GM23248 (cell line): ENCODE measurements at regions not wholly inside any gene's neighbourhood (a gene's known extent, or its start where the extent isn't known, plus 50 kb on each side); places are given as distances from the start of the nearest gene placed in this dataset.
A peak's percentile ranks its signal among the peaks of the same experiment; 100 is the strongest.

Source experiments
- DNase-seq: peaks from one replicate; pipeline ENCODE4 v3.0.0-alpha.2; 2015
- H2AFZ ChIP-seq: fragments of 200-600 bp; sonication (generic); 2 replicates; pipeline ENCODE4 v1.6.1; 2016; ENCODE audit warnings: antibody characterized with exemption
- H3F3A ChIP-seq: fragments of 200-600 bp; sonication (generic); 2 replicates; pipeline ENCODE4 v1.6.1; 2016; ENCODE audit warnings: mild to moderate bottlenecking, antibody characterized with exemption, mixed run types; ENCODE audit not compliant: insufficient read depth
- H3K27ac ChIP-seq: fragments of 200-600 bp; sonication (generic); 2 replicates; pipeline ENCODE4 v1.5.1; 2016; ENCODE audit warnings: mild to moderate bottlenecking
- H3K27me3 ChIP-seq: fragments of 200-600 bp; sonication (generic); replicated peaks from 2 replicates; pipeline ENCODE4 v1.6.1; 2016; ENCODE audit warnings: mild to moderate bottlenecking; ENCODE audit not compliant: insufficient read depth
- H3K36me3 ChIP-seq: fragments of 200-600 bp; sonication (generic); 2 replicates; pipeline ENCODE4 v1.6.1; 2016; ENCODE audit warnings: low read depth, mild to moderate bottlenecking
- H3K4me1 ChIP-seq: fragments of 200-600 bp; sonication (generic); 2 replicates; pipeline ENCODE4 v1.6.1; 2016; ENCODE audit warnings: mild to moderate bottlenecking; ENCODE audit not compliant: insufficient read depth
- H3K4me2 ChIP-seq: fragments of 200-600 bp; sonication (generic); one replicate; pipeline ENCODE4 v1.6.1; 2016; ENCODE audit warnings: mild to moderate bottlenecking; ENCODE audit not compliant: unreplicated experiment
- H3K4me3 ChIP-seq: fragments of 200-600 bp; sonication (generic); 2 replicates; pipeline ENCODE4 v1.5.1; 2016; ENCODE audit warnings: mild to moderate bottlenecking
- H3K79me2 ChIP-seq: fragments of 200-600 bp; sonication (generic); 2 replicates; pipeline ENCODE4 v1.6.1; 2016; ENCODE audit warnings: mild to moderate bottlenecking; ENCODE audit not compliant: insufficient read depth
- H3K9ac ChIP-seq: fragments of 200-600 bp; sonication (generic); 2 replicates; pipeline ENCODE4 v1.6.1; 2016; ENCODE audit warnings: mild to moderate bottlenecking
- H3K9me2 ChIP-seq: fragments of 200-600 bp; sonication (generic); 2 replicates; pipeline ENCODE4 v1.6.1; 2016; ENCODE audit warnings: mixed run types, mild to moderate bottlenecking, moderate library complexity; ENCODE audit not compliant: insufficient read depth
- H3K9me3 ChIP-seq: fragments of 200-600 bp; sonication (generic); one replicate; pipeline ENCODE4 v1.6.1; 2017; ENCODE audit warnings: low read depth
- H4K20me1 ChIP-seq: fragments of 200-600 bp; sonication (generic); 2 replicates; pipeline ENCODE4 v1.6.0; 2016; ENCODE audit not compliant: insufficient read depth
- EZH2 ChIP-seq: fragments of 200-600 bp; sonication (generic); IDR thresholded peaks from 2 replicates; pipeline ENCODE4 v1.6.1; 2018; ENCODE audit warnings: antibody characterized with exemption, mild to moderate bottlenecking; ENCODE audit not compliant: insufficient read depth, poor library complexity, severe bottlenecking
- EZH2phosphoT487 ChIP-seq: fragments of 200-600 bp; sonication (generic); IDR thresholded peaks from 2 replicates; pipeline ENCODE4 v1.6.1; 2018; ENCODE audit warnings: antibody characterized with exemption, moderate library complexity, mild to moderate bottlenecking, low read depth; ENCODE audit not compliant: insufficient read depth
- WGBS, 2 experiments: methylation state at CpG; one replicate each; pipeline ENCODE4 v1.1.6; 2015 to 2017; ENCODE audit warnings: low lambda C conversion rate in 2 of 2, low coverage in 1 of 2; ENCODE audit errors: missing lambda C conversion rate in 2 of 2; 5-methylcytosine and 5-hydroxymethylcytosine counted together
- in situ Hi-C: fragments of 300-500 bp; cut with MboI; formaldehyde crosslinking; loops from 2 replicates; pipeline ENCODE4 v1.15.0; 2020

DNA sequence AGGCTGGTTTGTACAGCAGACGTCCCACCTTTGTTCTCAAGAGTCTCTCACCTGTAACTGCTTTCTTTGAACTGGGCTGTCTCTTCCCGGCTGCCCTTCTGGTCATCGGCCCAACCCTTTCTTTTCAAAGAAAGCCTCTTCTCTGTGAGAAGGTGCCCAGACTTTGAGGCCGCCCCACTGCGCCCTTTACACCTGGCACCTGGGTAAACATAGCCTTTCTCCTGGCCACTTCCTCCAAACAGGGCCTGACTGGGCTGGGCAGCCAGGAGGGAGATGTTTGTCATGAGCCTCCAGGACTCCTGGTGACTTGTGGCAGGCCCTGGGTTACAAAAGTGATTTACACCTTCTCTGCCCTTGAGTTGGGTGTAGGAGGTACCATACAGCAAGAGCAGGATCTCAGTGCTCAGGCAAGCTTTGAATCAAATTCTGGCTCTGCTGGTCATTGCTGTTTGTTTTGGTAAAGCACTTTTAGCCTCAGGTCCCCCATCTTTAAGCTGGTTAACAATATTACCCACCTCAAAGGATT is 127.2 kb upstream of the CXCL14 start:
- Histone ChIP-seq H3K4me3 (no peak overlapping the region), H3K27ac (no peak overlapping the region), H3K9me2 (no peaks in the 10 kb centered on the region), H3K9ac (no peak overlapping the region), H3K36me3 (no peaks in the 10 kb centered on the region), H3K4me1 (no peaks in the 10 kb centered on the region), H3K9me3 (no peaks in the 10 kb centered on the region), H3K27me3 (peaks cover 28% of the 10 kb centered on the region), H3K79me2 (no peaks in the 10 kb centered on the region), H3K4me2 (no peak overlapping the region), H3F3A (no peaks in the 10 kb centered on the region), H2AFZ (no peak overlapping the region), H4K20me1 (no peaks in the 10 kb centered on the region)
- TF ChIP-seq EZH2: no peak
- no peak for TF ChIP-seq EZH2phosphoT487
- 65 to 66% methylated on average over 5 of the region's 5 CpGs for WGBS, 2 experiments
- in situ Hi-C loops: no loop called here
- DNase-seq: no peak

DNA sequence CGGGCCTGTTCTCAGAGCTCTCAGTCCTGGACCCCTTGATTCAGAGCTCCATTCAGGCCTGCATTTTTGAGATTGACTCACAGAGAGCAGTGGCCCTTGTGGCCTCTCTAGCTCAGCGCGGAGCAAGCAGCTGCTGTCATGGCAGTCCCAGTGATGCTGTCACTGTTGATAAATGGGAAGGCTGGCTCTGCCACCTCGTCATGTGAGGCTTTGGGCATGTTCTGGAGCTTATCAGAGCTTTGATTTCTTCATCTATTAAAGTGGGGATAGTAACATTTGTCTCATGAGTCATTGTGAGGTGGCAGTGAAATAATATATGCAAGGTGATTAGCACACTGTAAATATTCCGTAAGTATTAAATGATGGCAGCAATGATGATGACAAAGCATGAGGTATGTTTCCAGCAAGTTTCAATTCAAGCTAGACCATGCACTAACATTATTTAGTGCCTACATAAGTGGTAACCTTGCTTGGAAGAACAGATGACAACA is 126.4 kb upstream of the CXCL14 start:
- Histone ChIP-seq H3K4me1 (no peaks in the 10 kb centered on the region), H3K27me3 (peaks cover 23% of the 10 kb centered on the region), H3K9me2 (no peaks in the 10 kb centered on the region), H3K9me3 (no peaks in the 10 kb centered on the region), H3K36me3 (no peaks in the 10 kb centered on the region), H2AFZ (no peak overlapping the region), H4K20me1 (no peaks in the 10 kb centered on the region), H3K27ac (no peak overlapping the region), H3K79me2 (no peaks in the 10 kb centered on the region), H3K4me3 (no peak overlapping the region), H3K9ac (no peak overlapping the region), H3K4me2 (no peak overlapping the region), H3F3A (no peaks in the 10 kb centered on the region)
- WGBS, 2 experiments: 26 to 29% methylated on average over 5 of the region's 5 CpGs
- in situ Hi-C loops: no loop called here
- peak; percentile 35 for DNase-seq
- no peak for TF ChIP-seq EZH2phosphoT487
- no peak for TF ChIP-seq EZH2

DNA sequence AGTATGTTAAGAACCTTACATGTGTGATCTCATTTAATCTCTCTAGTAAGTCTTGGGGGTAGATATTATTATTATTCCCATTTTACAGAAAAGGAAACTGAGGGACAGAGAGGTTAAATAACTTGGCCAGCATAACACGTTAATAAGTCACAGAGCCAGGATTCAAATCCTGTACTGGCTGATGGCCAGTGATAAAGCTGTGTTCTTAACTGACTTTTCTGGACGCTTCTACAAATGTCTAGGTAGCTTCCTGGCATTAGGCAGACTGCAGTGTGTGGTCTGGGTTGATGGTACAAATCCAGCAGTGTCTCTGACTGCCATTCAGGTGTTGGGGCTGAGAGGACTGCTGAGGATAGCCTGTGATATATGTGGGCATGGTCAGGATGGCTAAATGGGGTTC is 125.8 kb upstream of the CXCL14 start:
- Histone ChIP-seq H3K9me2 (no peaks in the 10 kb centered on the region), H3F3A (no peaks in the 10 kb centered on the region), H3K4me3 (no peak overlapping the region), H3K36me3 (no peaks in the 10 kb centered on the region), H3K79me2 (no peaks in the 10 kb centered on the region), H3K27me3 (peaks cover 23% of the 10 kb centered on the region), H3K9me3 (no peaks in the 10 kb centered on the region), H3K4me2 (no peak overlapping the region), H2AFZ (no peak overlapping the region), H3K9ac (no peak overlapping the region), H3K4me1 (no peaks in the 10 kb centered on the region), H4K20me1 (no peaks in the 10 kb centered on the region), H3K27ac (no peak overlapping the region)
- WGBS, 2 experiments: 53 to 55% methylated on average over 2 of the region's 2 CpGs
- in situ Hi-C loops: no loop called here
- TF ChIP-seq EZH2: no peak
- TF ChIP-seq EZH2phosphoT487: no peak
- DNase-seq: no peak

DNA sequence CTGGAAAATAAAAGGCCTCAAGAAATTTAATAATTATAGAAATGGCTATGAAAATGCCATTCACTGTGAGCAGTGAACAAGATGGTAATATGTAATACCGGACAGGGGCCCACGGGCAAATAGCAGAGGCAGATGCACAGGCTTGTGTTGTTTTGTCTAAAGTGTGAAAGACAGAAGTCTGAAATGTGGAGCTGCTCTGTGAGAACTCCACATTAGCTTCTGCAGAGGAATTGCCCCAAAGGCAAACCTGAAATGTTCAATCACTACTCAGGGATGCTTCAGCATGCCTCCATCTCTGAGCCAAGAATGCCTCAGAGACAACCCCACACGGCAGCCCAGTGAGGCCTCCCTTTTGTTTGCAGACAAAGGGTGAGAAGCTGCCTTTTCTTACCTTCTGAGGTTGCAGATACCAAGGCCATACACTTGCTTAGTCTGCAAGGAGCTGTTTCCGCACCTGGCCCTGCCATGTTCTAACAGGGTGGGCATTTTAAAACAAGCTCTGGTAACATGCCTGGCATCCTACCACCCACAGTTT is 124.3 kb upstream of the CXCL14 start:
- H3K4me1 ChIP-seq: no peaks in the 10 kb centered on the region
- no peak overlapping the region for H3K9ac ChIP-seq
- no peaks in the 10 kb centered on the region for H3K36me3 ChIP-seq
- H4K20me1 ChIP-seq: no peaks in the 10 kb centered on the region
- no peak for DNase-seq
- WGBS, 2 experiments: 68 to 74% methylated on average over 4 of the region's 4 CpGs
- H3K4me2 ChIP-seq: no peak overlapping the region
- H3K9me3 ChIP-seq: no peaks in the 10 kb centered on the region
- no peak overlapping the region for H2AFZ ChIP-seq
- H3K27me3 ChIP-seq: peaks cover 9% of the 10 kb centered on the region
- H3K9me2 ChIP-seq: no peaks in the 10 kb centered on the region
- TF ChIP-seq EZH2phosphoT487: no peak
- no peak for TF ChIP-seq EZH2
- H3K79me2 ChIP-seq: no peaks in the 10 kb centered on the region
- no peak overlapping the region for H3K4me3 ChIP-seq
- in situ Hi-C loops: no loop called here
- H3K27ac ChIP-seq: no peak overlapping the region
- no peaks in the 10 kb centered on the region for H3F3A ChIP-seq

DNA sequence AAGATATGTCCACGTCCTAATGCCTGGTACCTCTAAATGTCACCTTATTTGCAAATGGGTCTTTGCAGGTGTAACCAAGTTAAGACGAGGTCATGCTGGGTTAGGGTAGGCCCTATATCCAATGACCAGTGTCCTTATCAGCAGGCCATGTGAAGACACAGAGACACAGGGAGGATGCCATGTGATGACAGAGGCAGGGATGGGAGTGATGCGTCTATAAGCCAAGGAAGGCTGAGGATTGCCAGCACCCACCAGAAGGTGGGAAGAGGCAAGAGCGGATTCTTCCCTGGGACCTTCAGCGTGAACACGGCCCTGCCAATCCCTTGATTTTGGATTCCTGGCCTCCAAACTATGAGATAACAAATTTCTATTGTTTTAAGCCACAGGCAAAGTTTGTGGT is 123.4 kb upstream of the CXCL14 start:
- TF ChIP-seq EZH2 (no peak), EZH2phosphoT487 (no peak)
- in situ Hi-C loops: no loop called here
- H3K4me3 ChIP-seq: no peak overlapping the region
- no peaks in the 10 kb centered on the region for H3K9me2 ChIP-seq
- H3K27ac ChIP-seq: no peak overlapping the region
- H3K4me1 ChIP-seq: no peaks in the 10 kb centered on the region
- H3K79me2 ChIP-seq: no peaks in the 10 kb centered on the region
- H3F3A ChIP-seq: no peaks in the 10 kb centered on the region
- H3K27me3 ChIP-seq: peaks cover 9% of the 10 kb centered on the region
- H2AFZ ChIP-seq: no peak overlapping the region
- no peak overlapping the region for H3K9ac ChIP-seq
- 67 to 75% methylated on average over 6 of the region's 6 CpGs for WGBS, 2 experiments
- DNase-seq: no peak
- H3K9me3 ChIP-seq: no peaks in the 10 kb centered on the region
- H3K4me2 ChIP-seq: no peak overlapping the region
- H4K20me1 ChIP-seq: no peaks in the 10 kb centered on the region
- H3K36me3 ChIP-seq: no peaks in the 10 kb centered on the region
